Amniotic epithelial cell (primary cell): ENCODE measurements at regions not wholly inside any gene's neighbourhood (a gene's known extent, or its start where the extent isn't known, plus 50 kb on each side); places are given as distances from the start of the nearest gene placed in this dataset.

ENCODE experiments used
- DNase-seq: peaks from one replicate; pipeline ENCODE4 v3.0.0-alpha.2; 2010; ENCODE audit warnings: low read depth

DNA sequence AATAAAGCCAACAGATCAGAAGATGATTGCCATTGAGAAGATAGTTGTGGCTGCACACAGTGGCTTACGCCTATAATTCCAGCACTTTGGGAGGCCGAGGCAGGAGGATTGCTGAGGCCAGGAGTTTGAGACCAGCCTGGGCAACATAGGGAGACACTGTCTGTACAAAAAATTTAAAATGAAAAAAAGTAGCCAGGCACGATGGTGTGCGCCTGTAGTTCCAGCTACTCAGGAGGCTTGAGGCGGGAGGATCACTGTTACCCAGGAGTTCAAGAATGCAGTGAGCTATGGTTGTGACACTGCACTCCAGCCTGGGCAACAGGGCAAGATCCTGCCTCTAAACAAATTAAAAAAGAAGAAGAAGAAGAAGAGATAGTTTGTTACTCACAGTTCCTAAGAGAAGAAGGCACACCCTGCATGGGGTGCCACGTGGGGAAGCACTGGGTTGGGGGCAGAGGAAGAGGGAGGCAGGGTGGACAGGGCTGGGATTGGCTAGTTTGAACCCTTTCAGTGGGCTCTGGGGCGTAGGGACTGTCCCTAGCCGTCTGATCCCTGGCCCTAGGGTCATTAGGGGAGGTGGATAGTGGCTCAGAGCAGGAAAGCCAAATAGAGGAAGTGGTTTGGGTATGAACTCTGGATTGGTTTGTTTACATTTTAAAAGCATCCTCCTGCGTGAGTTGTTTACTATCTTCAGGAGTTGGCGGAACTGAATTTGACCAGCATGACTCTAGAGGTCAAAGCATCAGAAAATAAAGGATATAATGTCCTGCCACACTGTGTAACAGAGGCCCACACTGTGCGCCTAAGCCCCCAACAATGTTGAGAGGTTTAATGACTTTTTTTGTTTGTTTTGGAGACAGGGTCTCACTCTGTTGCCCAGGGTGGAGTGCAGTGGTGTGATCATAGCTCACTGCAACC lies 60.5 kb upstream of the MEDAG start:
- DNase-seq: no peak

DNA sequence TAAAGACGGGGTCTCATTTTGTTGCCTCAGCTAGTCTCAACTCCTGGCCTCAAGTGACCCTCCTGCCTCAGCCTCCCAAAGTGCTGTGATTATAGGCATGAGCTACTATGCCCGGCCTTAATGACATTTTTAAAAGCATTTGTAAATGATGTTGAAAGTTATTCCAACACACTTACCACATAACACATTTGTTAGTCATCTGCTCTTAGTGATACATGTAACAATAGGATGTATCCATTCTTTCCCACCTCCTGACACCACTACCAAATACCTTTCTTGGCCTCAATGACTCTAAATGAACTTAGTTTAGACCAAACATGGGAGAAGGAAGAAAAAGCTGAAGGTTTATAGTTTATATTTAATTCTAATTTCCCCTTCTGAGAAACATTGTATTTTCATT lies 59.8 kb upstream of the MEDAG start:
- DNase-seq: peak; percentile 83

DNA sequence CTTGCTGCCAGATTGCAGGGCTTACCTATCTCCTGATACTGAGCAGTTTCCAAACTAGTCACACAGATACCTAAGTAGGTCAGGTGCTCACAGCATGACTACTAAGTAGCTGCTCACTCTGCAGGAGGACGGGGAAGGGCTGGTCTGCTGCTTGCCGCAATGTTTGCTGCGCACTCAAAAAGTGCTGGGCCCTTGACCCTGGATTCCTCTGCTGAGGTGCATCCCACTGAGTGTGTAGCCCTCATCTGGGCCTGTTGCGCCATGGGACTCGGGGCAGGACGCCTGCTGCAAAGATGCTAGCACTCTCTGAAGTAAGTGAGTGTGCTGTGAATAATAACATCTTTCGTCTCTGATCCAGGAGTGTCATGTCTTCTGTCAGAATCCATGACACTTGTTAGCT lies 59.2 kb upstream of the MEDAG start:
- DNase-seq: no peak

- peak; percentile 100 for DNase-seq
Observed at GRCh38 chr13:30847650-30848307, 58.3 kb upstream of the MEDAG start.

DNA sequence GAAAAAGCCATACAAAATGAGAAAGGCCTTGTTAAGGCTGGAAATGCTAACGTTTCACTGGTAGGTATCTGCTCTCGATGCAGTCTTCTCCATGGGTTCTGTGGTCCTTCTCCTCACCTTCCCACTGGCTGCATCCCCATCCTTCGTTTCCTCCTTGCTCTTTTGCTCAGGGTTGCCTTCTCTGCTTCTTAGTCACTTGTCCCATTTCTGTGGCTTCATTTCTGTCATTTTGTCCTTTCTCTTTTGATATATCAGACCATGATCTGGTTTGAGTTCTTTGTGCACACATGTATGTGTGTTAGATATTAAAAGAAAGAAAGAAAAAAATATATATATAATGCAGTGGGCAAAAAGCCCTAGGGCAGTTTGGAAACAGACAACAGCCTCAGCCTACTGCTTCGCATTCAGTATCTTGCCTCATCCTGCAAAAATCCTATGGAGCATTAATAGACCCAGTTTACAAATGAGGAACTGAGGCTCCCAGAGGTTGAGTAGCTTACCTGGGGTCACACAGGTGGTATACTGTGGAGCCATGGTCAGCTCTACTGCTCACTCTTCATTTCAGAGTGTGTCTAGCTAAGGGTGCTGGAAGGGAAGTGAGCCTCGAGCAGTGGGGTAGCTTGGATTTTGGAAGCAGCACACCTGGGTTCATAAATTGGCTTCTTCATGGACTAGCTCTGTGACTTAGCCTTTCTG lies 57.6 kb upstream of the MEDAG start:
- DNase-seq: no peak

DNA sequence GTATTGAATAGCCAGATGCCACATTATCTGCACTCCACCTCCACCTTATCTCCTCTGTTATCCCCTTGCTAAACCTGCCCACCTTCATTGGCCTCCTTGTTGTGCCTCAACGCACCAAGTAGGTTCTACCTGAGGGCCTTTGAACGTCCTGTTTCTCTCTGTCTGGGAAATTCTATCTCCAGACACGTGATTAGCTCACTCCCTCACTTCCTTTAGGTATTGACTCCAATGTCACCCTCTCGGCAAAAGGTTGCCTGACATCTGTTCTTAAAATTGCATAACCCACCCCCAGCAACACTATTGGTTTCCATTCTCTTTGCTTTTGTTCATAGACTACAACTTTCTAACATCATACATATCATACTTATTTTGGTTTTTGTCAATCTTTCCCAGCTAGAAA lies 56.5 kb upstream of the MEDAG start:
- no peak for DNase-seq

DNA sequence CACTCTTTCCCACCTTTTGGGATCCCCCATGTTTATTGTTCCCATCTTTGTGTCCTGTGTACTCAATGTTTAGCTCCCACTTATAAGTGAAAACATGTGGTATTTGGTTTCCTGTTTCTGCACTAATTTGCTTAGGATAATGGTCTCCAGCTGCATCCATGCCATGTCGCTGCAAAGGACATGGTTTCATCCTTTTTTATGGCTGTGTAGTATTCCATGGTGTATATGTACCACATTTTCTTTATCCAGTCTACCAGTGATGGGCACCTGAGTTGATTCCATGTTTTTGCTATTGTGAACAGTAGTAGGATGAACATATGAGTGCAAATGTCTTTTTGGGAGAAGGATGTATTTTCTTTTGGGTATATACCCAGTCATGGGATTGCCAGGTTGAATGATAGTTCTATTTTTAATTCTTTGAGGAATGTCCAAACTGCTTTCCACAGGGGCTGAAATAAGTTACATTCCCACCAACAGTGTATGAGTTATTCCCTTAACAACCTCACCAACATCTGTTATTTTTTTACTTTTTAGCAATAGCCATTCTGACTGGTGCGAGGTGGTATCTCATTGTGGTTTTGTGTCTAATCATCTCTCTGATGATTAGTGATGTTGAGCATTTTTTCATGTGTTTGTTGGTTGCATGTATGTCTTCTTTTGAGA lies 55.7 kb upstream of the MEDAG start:
- DNase-seq: peak; percentile 92

- no peak for DNase-seq
Observed at GRCh38 chr13:30850867-30851211, 55.2 kb upstream of the MEDAG start.

GRCh38 chr13:30851697-30852096 lies 54.4 kb upstream of the MEDAG start:
- no peak for DNase-seq

DNA sequence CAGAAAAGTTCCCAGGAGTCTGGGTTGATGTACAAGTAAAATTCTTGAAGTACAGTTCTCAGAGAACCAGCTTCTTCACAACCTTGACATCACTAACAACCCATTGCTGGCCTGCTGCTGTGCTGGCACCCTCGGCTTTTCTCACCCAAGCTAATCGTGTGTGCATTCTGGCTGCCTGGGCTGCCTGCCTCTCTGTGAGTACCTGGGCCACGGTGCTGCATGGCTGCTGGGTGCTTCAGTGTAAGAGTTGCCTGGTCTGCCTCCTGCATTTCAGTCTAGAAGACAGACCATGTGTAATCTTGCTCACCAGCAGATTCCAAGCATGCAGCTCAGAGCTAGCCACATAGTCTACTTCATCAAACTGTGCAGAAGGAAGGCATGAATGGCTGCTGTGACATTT lies 50.5 kb upstream of the MEDAG start:
- no peak for DNase-seq

DNA sequence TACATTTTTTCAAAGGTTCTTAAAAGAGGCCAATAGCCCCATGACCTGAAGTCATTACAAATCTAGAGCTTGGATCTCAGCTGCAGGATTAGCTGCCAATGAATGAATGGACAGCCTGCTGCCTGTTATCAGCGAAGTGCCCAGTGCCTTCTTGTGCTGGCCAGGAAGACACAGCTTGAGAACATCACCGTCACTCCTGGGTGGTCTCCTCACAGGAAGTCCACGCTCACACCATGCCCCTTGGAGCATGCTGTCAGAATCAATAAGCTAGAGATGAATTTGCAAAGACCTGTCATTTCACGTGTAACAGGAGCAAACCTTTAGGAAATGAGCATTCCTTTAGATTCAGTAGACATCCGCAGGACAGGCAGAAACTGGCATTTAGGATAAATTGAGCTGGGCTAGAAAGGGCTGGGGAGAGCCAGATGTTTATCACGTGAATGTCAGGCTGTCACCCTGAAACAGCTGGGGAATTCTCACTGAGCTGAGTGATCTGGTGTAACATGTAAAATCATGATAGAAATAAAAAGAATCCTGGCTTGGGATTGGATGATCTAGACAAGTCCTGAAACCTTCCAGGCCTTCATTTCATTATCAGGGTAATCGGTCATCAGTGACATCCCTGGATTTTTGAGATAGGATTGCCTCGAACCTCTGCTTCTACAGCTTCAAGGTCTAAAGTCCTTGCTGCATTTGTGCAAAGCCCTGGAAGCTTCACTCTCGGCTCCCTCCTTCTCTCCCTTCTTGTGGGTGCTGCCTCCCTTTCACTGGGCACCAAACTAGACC lies 49.9 kb upstream of the MEDAG start:
- DNase-seq: peak; percentile 92
